ENCODE measurements at regions not wholly inside any gene's neighbourhood (a gene's known extent, or its start where the extent isn't known, plus 50 kb on each side); places are given as distances from the start of the nearest gene placed in this dataset.

DNA sequence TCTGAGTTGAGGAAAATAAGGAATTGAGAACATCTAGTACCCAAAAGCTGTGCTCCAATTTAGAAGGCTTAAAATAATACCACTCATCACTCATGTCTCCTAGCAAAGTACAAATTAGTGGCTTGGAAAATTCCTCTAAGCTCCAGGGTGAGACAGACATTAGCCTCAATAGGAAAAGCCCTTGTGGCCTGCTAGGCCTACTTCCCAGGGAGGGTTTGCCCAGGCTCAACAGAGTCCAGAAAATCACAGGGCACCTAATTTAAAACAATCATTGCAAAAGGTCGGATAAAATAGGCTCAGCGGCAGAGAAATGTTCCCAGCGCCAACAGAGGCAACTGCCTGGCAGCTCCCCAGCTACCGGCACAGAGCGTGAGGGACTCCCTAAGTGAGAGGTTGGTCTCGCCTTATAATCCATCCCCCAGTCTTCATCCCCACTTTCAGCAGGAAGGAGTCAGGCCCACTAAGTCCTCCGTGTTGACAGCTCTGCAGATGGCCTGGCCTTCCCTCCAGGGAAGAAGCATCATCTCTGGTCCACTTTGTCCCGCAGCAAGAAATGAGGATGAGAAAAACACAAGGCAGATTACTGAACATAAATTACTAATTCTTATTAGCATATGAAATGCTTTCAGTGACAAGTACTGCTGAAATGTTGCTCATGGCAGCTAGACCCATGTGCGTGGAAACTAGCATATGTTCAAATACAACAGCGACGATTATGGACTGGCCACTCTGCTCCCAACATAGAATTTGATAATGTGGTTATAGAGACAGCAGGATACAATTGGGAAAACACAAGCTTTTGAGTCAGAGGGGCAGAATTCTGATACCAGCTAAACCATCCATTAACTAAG lies 1177.7 kb upstream of the AUTS2 start:
- DNase-seq, result no peak

DNA sequence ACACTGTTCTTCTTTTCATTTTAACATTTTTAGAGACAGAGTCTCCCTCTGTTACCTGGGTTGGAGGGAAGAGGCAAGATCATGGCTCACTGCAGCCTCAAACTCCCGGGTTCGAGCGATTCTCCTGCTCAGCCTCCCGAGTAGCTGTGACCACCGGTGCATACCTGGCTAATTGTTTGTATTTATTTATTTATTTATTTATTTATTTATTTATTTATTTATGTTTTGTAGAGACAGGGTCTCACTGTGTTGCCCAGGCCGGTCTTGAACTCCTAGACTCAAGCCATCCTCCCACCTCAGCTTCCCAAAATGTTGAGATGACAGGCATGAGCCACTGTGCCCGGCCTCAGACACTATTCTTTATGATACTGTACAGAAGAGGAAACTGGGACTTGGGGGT lies 1176.6 kb upstream of the AUTS2 start:
- DNase-seq, result no peak

DNA sequence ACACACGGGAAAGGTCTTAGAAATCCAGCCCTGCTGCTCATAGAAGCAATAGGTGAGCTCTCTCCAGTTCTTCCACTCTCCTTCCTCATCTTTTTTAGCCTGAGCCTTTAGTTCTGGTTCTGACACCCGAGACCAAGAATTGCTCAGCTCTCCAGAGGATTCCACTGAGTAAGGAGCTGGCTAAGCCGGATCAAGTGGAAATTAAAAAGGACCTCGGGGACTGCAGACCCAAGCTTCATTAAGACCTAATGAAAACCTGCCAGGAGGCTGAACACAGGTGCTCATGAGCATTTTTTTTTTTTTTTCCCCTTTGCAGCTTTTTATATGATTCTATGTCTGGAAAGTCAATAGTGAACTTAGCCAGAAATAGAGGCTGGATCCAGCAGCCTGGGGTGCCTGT lies 1176.0 kb upstream of the AUTS2 start:
- no peak for DNase-seq

DNA sequence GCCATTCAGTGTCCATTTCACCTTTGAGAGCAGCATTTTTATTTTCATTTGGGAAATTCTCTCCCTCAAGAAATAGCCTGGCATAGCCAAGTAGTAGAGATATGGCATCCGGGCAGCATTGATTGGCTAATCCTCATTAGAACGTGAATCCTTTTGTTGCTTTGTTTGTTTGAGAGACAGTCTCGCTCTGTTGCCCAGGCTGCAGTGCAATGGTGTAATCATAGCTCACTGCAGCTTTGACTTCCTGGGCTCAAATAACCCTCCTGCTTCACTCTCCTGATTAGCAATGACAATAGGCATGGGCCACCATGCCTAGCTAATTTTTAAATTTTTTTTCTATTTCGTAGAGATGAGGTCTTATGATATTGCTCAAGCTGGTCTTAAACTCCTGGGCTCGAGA lies 1174.9 kb upstream of the AUTS2 start:
- DNase-seq, result no peak

DNA sequence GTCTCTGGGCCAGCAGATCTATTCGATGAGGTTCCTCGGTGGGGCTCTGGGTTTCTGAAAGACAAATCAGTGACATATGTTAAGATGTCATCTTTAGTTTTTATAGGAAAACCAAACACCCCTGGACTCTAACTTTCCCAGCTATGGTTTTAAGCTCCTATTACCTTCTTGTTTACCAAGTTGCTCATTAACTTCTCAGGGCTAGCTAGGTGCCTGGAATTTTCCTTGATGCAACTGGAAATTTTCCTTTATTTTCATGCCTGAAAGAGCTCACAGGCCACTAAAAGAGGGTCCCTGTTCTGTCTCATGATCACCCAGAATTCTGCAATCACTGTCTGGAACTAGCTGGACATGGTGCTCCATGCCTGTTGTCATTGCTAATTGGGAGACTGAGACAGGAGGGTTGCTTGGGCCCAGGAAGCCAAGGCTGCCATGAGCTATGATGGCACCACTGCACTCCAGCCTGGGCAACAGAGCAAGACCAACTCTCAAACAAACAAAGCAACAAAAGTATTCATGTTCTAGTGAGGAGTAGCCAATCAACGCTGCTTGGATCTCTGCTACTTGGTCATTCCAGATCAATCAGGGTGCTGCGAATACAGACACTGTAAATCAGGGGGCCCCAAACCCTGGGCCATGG lies 1173.5 kb upstream of the AUTS2 start:
- DNase-seq, result no peak

DNA sequence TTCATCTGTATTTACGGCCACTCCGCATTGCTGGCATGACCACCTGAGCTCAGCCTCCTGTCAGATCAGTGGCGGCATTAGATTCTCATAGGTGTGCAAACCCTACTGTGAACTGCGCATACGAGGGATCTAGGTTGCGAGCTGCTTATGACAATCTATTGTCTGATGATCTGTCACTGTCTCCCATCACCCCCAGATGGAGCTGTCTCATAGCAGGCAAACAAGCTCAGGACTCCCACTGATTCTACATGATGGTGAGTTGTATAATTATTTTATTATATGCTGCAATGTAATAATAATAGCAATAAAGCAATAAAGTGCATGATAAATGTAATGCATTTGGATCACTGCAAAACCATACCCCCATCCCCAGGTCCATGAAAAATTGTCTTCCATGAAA lies 1172.9 kb upstream of the AUTS2 start:
- no peak for DNase-seq

DNA sequence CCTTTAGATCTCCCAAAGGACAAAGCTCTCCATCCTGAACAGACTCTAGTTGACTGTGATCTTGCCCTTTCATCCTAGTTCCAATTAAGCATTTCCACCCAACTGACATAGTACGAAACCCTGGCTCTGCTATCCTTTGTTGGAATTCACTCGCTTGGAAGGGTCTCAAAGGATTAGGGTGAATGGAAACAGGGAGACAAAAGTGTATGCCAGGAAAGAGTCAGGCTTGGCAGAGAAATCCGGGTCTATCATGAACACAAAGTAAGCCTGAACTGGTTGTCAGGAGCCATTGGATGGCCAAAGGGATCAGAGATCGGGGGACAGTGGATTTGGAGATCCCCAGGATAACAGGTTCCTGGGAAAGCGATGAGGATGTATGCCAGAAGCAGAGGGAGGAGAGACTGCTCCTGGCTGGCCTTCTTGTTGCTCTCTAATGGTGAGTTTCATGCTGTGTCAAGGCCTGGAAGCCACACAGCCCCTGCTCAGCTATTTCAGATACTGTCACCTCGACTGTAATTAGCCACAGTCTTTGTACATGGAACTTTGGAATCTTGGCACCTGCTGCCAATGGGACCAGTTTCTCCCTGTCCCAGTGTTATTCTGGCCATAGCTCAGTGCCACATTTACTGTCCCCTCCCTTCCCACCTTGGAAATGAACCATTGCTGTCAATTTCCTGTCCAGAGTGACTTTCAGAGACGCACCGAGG lies 1168.7 kb upstream of the AUTS2 start:
- no peak for DNase-seq

DNA sequence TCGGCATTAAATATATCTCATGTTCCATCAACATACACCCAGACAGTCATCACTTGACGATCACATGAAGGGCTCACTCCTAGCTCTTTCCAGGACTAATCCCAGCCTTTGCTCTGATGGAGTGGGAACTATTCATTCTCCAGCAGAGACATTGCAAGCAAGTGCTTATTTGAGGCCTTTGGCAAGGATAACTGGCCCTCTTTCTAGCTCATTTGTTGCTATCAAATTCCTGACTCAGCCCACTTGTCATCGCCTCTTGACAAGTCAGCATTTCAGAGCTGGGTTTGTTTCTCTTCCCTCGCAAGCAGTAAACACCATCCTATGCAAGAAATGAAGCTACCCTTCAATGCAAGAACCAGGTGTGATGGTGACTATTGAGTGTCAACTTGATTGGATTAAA lies 1165.7 kb upstream of the AUTS2 start:
- no peak for DNase-seq

DNA sequence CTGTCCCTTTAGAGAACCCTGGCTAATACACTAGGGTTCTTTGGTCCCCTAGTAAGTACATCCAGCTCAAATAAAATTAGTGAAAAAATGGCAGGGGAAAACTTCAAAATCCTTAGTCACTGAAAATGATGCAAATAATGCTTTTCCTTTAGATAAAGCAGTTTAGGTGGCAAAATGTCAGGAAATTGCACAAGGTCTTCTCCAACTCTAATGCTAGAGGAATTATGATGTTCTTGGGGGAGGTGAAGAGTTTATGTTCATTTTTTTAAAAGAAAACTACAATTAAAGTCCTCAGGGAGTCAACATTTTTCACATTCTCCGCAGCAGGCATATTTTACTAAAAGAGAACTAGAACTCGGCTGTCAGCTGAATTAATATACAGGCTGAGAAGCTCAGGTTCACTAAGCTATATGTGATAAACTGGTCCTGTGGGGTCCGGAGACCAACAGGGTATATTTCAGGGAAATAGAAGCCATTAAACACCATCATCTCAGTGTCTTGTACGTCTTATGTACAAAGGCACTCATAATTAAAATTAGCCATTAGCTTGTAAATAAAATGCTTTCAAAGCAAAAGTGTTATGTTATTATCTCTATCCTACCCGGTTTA lies 1164.7 kb upstream of the AUTS2 start:
- no peak for DNase-seq

DNA sequence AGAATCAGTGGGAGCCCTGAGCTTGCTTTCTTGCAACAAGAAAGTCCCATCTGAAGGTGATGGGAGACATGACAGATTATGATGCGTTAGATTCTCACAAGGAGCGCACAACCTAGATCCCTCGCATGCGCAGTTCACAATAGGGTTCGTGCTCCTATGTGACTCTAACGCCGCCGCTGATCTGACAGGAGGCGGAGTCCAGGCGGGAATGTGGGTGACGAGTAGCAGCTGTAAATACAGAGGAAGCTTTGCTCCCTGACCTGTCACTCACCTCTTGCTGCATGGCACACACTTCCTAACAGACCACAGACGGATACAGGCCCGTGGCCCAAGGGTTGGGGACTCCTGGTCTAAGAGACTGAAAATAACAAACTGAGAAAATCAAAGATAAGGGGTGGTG lies 1163.4 kb upstream of the AUTS2 start:
- DNase-seq, result no peak

DNA sequence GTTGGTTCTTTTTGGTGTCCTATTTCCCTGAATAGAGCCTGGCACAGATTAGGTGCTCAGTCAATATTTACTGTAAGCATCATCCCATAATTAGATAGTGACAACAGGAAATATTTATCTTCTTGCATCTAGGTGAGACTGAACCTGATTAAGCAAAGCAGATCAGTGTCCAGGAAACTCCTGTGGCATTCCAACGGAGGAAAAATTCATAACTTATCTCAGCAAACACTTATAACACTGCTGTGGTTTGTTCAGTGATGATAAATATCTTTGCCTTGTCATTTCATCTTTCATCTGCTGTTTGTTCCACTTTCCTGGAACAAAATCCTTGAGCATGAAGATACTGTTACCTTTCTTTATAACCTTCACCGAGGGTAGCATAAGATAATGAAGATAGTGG lies 1160.3 kb upstream of the AUTS2 start:
- no peak for DNase-seq

DNA sequence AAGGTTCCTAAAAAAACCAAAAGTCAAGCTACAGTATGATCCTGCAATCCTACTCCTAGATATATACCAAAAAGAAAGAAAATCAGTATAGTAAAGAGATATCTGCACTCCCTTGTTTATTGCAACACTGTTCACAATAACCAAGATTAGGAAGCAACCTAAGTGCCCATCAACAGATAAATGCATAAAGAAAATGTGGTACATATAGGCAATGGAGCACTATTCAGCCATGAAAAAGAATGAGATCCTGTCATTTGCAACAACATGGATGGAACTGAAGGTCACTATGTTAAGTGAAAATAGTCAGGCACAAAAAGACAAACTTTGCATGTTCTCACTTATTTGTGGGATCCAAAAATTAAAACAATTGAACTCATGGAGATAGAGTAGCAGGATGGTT lies 1159.5 kb upstream of the AUTS2 start:
- no peak for DNase-seq

DNA sequence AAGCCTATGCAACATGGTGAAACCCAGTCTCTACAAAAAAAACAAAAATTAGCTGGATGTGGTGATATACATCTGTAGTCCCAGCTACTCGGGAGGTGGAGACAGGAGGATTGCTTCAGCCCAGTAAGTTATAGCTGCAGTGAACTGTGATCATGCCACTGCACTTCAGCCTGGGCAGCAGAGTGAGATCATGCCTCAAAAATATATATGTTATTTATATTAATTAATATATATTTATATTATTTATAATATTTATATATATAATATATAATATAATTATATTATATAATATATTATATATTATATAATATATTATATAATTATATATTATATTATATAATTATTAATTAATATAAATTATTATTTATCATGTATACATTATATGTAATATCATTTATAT lies 1158.4 kb upstream of the AUTS2 start:
- DNase-seq, result no peak

DNA sequence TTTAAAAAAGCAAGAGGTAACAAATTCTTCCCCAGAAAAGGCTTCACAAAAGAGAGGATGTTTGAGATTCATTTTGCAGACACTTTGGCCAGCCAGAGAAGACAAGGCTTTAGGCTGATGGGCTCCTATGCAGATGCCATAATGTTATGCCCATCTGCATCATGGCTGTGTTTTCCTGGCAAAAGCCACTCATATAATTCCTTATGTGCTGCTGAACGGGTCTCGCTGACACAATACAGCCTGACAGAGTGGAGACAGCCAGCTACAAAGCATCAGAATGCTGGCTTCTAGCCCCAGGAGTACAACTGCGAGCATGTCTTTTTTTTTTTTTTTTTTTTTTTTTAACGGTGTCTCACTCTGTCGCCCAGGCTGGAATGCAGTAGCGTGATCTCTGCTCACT lies 1157.4 kb upstream of the AUTS2 start:
- no peak for DNase-seq

DNA sequence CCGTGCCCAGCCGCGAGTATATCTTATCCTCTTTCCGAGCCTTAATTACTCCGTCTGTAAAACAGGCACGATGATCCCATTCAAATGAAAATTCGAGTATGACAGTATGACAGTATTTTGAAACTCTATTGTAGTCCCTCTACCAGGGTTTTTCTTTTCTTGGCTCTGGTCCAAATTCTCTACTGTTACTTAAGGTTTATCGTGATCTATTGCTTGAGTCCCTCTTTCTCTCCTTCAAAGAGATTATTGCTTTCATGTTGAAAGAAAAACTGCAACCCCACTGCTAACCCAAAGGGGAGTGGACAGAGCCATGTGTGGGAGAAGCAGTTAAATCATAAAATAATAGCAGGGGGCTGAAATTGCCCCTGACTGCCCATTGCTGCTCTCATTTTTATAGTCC lies 1156.6 kb upstream of the AUTS2 start:
- DNase-seq, result no peak

DNA sequence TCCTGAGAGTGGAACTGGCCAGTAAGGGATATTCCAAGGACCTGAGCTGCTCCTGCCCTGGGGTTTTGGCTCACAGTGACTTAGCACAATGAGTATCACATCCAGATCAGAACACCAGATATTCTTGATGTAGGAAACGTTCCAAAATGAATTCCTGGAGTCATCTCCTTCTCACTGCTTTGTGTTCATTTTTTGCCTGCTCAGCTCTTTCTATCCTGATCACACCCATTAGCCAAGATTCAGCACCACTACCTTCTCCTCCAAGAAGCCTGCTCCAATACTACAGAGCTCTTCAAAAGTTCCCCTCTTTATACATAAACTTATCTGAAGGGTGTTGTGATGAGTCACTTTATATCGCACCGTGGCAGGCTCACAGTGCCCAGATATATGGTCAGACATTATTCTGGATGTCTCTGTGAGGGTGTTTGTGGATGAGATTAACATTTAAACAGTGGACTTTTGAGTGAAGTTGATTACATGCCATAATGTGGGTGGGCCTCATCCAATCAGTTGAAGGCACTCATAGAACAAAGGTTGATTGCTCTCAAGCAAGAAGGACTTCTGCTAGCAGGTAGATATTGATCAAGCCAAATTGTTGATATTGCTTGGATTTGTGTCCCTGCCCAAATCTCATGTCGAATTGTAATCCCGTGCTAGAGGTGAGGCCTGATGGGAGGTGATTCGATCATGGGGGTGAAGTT lies 1155.2 kb upstream of the AUTS2 start:
- DNase-seq, result no peak

DNA sequence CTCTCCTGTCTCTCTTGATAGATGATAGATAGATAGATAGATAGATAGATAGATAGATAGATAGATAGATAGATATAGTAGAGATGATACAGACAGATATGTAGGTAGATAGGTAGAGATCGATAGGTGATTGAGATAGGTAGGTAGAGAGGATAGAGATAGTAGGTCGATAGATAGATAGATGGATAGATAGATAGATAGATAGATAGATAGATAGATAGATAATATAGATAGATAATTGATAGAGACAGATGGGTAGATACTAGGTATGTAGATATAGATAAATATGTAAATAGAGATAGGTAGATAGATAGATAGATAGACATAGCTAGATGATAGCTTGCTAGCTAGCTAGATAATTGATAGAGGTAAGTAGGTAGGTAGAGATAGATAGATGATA lies 1154.2 kb upstream of the AUTS2 start:
- no peak for DNase-seq

DNA sequence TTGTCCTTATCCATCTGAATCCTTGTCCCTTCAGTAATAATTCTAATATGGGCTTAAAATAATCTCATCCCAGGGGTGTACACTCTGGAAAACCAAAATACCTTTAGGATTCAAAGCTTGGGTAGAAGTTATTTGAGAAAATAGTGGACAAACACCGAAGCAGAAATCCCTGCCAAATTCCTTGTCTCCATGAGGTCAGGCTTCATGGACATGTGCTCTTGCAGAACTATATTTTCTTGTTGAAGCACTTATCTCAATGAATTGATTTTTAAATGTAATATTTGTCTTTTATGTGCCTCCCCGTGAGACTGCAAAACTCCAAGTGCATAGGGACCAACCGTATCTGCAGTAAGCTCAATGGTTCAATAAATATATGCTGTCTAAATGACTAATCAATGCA lies 1153.3 kb upstream of the AUTS2 start:
- no peak for DNase-seq

DNA sequence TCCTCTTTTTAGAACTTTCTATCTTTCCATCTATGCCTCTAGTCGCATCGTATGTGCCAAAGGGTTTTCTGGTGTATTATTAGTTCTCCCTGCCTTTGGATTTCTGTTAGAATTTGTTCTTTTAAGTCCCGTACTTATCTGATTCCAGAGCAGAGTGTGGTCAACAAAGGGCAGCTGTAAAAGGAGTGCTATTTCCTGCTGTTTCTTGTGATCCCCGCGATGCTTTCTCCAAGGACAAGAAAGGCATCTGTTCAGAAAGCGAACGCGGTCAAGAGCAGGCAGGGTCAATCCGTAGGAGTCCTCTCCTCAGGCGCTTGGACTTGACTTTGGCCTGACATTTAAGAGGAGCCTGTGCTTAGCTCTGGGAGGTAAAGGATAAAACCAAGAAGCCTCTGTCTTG lies 1152.1 kb upstream of the AUTS2 start:
- DNase-seq, result no peak

DNA sequence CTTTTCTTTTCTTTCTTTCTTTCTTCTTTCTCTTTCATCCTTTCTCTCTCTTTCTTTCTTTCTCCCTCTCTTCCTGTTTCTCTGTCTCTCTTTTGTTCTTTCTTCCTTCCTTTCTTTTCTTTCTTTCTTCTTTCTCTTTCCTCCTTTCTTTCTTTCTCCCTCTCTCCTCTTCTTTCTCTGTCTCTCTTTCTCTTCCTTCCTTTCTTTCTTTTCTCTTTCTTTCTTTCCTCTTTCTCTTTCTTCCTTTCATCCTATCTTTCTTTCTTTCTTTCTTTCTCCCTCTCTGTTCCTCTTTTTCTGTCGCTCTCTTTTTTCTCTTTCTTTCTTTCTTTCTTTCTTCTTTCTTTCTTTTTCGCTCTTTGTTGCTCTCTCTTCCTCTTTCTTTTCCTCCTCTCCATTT lies 1149.2 kb upstream of the AUTS2 start:
- no peak for DNase-seq

DNA sequence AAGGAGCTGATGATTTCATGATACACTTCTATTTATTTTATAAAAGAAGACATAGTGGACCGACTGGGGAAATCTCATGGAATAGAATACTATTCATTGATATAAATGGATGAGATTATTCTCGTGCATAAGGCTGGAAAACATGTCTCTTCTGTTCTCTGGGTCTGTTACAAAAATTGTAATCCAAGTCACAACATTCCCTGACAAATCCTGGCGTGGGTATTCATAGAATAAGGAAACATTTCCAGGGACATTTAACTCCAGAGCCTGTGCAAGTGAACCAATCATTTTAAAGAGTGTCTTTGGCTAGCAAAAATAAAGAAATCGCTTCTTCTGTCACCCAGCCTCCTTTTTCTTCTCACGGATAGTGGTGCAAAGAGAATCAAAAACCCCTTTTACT lies 1148.5 kb upstream of the AUTS2 start:
- no peak for DNase-seq

DNA sequence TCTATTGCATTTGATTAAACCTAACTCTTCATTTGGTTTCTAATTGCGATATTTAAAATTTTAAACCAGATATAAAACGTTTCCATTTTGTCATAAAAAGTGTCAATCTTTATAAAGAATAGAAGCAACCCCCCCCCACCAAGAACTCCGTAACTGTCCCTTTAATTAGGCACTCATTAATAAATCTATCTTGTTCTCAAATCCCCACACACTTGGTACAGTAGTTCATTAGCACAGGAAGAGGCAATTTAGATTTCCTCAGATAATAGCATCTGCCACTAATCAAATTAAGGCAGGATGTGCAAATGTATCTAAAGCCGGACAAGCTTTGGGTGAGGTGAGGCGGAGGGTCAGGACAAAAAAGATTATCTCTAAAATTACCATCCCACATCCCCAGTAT lies 1143.3 kb upstream of the AUTS2 start:
- DNase-seq, result no peak

DNA sequence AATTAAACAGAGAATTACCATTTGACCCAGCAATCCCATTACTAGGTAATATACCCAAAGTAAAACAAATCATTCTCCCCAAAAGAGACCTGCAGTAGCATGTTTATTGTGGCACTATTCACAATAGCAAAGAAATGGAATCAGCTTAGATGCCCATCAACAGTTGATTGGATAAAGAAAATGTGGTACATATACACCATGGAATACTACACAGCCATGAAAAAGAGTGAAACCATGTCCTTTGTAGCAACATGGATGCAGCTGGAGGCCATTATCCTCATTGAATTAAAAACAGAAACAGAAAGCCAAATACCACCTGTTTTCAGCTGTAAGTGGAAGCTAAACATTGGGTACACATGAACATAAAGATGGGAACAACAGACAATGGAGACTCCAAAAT lies 1141.8 kb upstream of the AUTS2 start:
- DNase-seq, result no peak
